Astrocyte (in vitro differentiated cells and primary cell): ENCODE measurements at regions not wholly inside any gene's neighbourhood (a gene's known extent, or its start where the extent isn't known, plus 50 kb on each side); places are given as distances from the start of the nearest gene placed in this dataset.

Experiments used
- DNase-seq: peaks from one replicate; pipeline ENCODE4 v3.0.0-alpha.2; 2010; ENCODE audit warnings: low read depth
- FAIRE-seq: peaks from 2 replicates; lab custom pipeline; 2011; peaks lifted over from hg19 to GRCh38; lab: Jason Lieb, UNC
- H2AFZ ChIP-seq: 2 replicates; pipeline ENCODE4 v1.6.0; 2012; ENCODE audit warnings: low read depth, low read length, inconsistent platforms
- H3K27ac ChIP-seq: 2 replicates; pipeline ENCODE4 v1.5.1; 2011; ENCODE audit warnings: low read depth, low read length, inconsistent platforms
- H3K27me3 ChIP-seq: 2 replicates; pipeline ENCODE4 v1.6.0; 2011; ENCODE audit warnings: low read length, inconsistent platforms; ENCODE audit not compliant: insufficient read depth
- H3K36me3 ChIP-seq: 2 replicates; pipeline ENCODE4 v1.5.1; 2011; ENCODE audit warnings: low read length, inconsistent platforms; ENCODE audit not compliant: insufficient read depth
- H3K4me1 ChIP-seq: 2 replicates; pipeline ENCODE4 v1.5.1; 2011; ENCODE audit warnings: low read length, inconsistent platforms; ENCODE audit not compliant: insufficient read depth
- H3K4me2 ChIP-seq: 2 replicates; pipeline ENCODE4 v1.6.0; 2012; ENCODE audit warnings: low read length, inconsistent platforms
- H3K4me3 ChIP-seq: 2 replicates; pipeline ENCODE4 v1.5.1; 2011; ENCODE audit warnings: low read depth, mild to moderate bottlenecking, low read length, inconsistent platforms; ENCODE audit not compliant: insufficient read depth
- H3K79me2 ChIP-seq: 2 replicates; pipeline ENCODE4 v1.6.0; 2012; ENCODE audit warnings: mild to moderate bottlenecking, low read length, inconsistent platforms; ENCODE audit not compliant: insufficient read depth
- H3K9ac ChIP-seq: 2 replicates; pipeline ENCODE4 v1.6.0; 2012; ENCODE audit warnings: mild to moderate bottlenecking, low read length, inconsistent platforms
- H3K9me3 ChIP-seq: 2 replicates; pipeline ENCODE4 v1.5.1; 2012; ENCODE audit warnings: low read depth, mild to moderate bottlenecking, low read length, inconsistent platforms; ENCODE audit not compliant: insufficient read depth
- H4K20me1 ChIP-seq: 2 replicates; pipeline ENCODE4 v1.6.0; 2012; ENCODE audit warnings: low read length, inconsistent platforms; ENCODE audit not compliant: insufficient read depth
- H3K27ac Mint-ChIP-seq: one replicate; pipeline ENCODE4 v1.8.0; 2021; ENCODE audit warnings: mild to moderate bottlenecking, mixed read lengths; ENCODE audit not compliant: unreplicated experiment
- H3K27me3 Mint-ChIP-seq: one replicate; pipeline ENCODE4 v1.8.0; 2021; ENCODE audit warnings: low read depth, mixed read lengths; ENCODE audit not compliant: unreplicated experiment
- H3K36me3 Mint-ChIP-seq: one replicate; pipeline ENCODE4 v1.8.0; 2021; ENCODE audit warnings: low read depth, mixed read lengths; ENCODE audit not compliant: unreplicated experiment
- H3K4me1 Mint-ChIP-seq: one replicate; pipeline ENCODE4 v1.8.0; 2021; ENCODE audit warnings: low read depth, mixed read lengths; ENCODE audit not compliant: unreplicated experiment
- H3K4me3 Mint-ChIP-seq: one replicate; pipeline ENCODE4 v1.8.0; 2021; ENCODE audit warnings: mild to moderate bottlenecking, moderate library complexity, mixed read lengths; ENCODE audit not compliant: unreplicated experiment
- H3K9me3 Mint-ChIP-seq: one replicate; pipeline ENCODE4 v1.8.0; 2021; ENCODE audit warnings: mild to moderate bottlenecking, mixed read lengths; ENCODE audit not compliant: unreplicated experiment
- EZH2 ChIP-seq: IDR thresholded peaks from 2 replicates; pipeline ENCODE4 v1.6.1; 2012; ENCODE audit warnings: mild to moderate bottlenecking, low read length, inconsistent platforms; ENCODE audit not compliant: insufficient read depth
- TF ChIP-seq, protein P1 (sequence below): IDR thresholded peaks from 2 replicates; pipeline ENCODE4 v1.5.1; 2011; ENCODE audit warnings: low read depth, mild to moderate bottlenecking, inconsistent platforms, low read length, moderate library complexity; ENCODE audit not compliant: insufficient read depth

GRCh38 chr12:28980436-28980835, 168.6 kb upstream of the FAR2 start:
- Mint-ChIP-seq H3K36me3 (no peaks in the 10 kb centered on the region), H3K4me3 (no peak overlapping the region), H3K9me3 (peaks cover 2% of the 10 kb centered on the region), H3K27me3 (no peaks in the 10 kb centered on the region), H3K4me1 (peaks cover 10% of the 10 kb centered on the region), H3K27ac (no peak overlapping the region)
- Histone ChIP-seq H3K27me3 (no peaks in the 10 kb centered on the region), H3K4me3 (no peak overlapping the region), H3K36me3 (no peaks in the 10 kb centered on the region), H3K27ac (no peak overlapping the region), H4K20me1 (no peaks in the 10 kb centered on the region), H2AFZ (no peak overlapping the region), H3K9ac (no peak overlapping the region), H3K79me2 (no peaks in the 10 kb centered on the region), H3K9me3 (no peaks in the 10 kb centered on the region), H3K4me2 (no peak overlapping the region), H3K4me1 (no peaks in the 10 kb centered on the region)
- TF ChIP-seq, protein P1, sequence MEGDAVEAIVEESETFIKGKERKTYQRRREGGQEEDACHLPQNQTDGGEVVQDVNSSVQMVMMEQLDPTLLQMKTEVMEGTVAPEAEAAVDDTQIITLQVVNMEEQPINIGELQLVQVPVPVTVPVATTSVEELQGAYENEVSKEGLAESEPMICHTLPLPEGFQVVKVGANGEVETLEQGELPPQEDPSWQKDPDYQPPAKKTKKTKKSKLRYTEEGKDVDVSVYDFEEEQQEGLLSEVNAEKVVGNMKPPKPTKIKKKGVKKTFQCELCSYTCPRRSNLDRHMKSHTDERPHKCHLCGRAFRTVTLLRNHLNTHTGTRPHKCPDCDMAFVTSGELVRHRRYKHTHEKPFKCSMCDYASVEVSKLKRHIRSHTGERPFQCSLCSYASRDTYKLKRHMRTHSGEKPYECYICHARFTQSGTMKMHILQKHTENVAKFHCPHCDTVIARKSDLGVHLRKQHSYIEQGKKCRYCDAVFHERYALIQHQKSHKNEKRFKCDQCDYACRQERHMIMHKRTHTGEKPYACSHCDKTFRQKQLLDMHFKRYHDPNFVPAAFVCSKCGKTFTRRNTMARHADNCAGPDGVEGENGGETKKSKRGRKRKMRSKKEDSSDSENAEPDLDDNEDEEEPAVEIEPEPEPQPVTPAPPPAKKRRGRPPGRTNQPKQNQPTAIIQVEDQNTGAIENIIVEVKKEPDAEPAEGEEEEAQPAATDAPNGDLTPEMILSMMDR = no peak
- TF ChIP-seq EZH2 = no peak
- FAIRE-seq (peak; percentile 9), DNase-seq (no peak)

- Mint-ChIP-seq H3K27me3 (no peaks in the 10 kb centered on the region), H3K4me3 (no peak overlapping the region), H3K4me1 (peaks cover 4% of the 10 kb centered on the region), H3K36me3 (no peaks in the 10 kb centered on the region), H3K27ac (no peak overlapping the region), H3K9me3 (no peaks in the 10 kb centered on the region)
- TF ChIP-seq, protein P1 = no peak
- TF ChIP-seq EZH2 = no peak
- Histone ChIP-seq H3K4me1 (no peaks in the 10 kb centered on the region), H3K27me3 (no peaks in the 10 kb centered on the region), H3K27ac (no peak overlapping the region), H3K36me3 (no peaks in the 10 kb centered on the region), H4K20me1 (no peaks in the 10 kb centered on the region), H3K4me2 (no peak overlapping the region), H2AFZ (no peak overlapping the region), H3K9ac (no peak overlapping the region), H3K79me2 (no peaks in the 10 kb centered on the region), H3K4me3 (no peak overlapping the region), H3K9me3 (no peaks in the 10 kb centered on the region)
- FAIRE-seq (no peak), DNase-seq (no peak)
Measured at GRCh38 chr12:28987538-28988324, 161.3 kb upstream of the FAR2 start.

- no peaks in the 10 kb centered on the region for H3K27me3 ChIP-seq
- Mint-ChIP-seq H3K9me3 (no peaks in the 10 kb centered on the region), H3K4me1 (peaks cover 4% of the 10 kb centered on the region), H3K4me3 (no peak overlapping the region), H3K27ac (no peak overlapping the region), H3K36me3 (no peaks in the 10 kb centered on the region), H3K27me3 (no peaks in the 10 kb centered on the region)
- peak; percentile 12 for DNase-seq
- H3K36me3 ChIP-seq = no peaks in the 10 kb centered on the region
- no peaks in the 10 kb centered on the region for H3K4me1 ChIP-seq
- H4K20me1 ChIP-seq = no peaks in the 10 kb centered on the region
- no peak for TF ChIP-seq EZH2
- TF ChIP-seq, protein P1 = no peak
- H3K4me3 ChIP-seq = no peak overlapping the region
- H3K27ac ChIP-seq = no peak overlapping the region
- no peak overlapping the region for H3K4me2 ChIP-seq
- no peak for FAIRE-seq
- no peak overlapping the region for H3K9ac ChIP-seq
- no peaks in the 10 kb centered on the region for H3K79me2 ChIP-seq
- H3K9me3 ChIP-seq = no peaks in the 10 kb centered on the region
- no peak overlapping the region for H2AFZ ChIP-seq
Measured at GRCh38 chr12:28988325-28988704, 160.8 kb upstream of the FAR2 start.
